ENCODE measurements at regions not wholly inside any gene's neighbourhood (a gene's known extent, or its start where the extent isn't known, plus 50 kb on each side); places are given as distances from the start of the nearest gene placed in this dataset.

- TF ChIP-seq CTCF (IDR thresholded peaks at IDR 0.05), result no peak
- TF ChIP-seq POLR2A (IDR thresholded peaks at IDR 0.05), result no peak
Observed at GRCh38 chr15:29900237-29901189, 78.2 kb upstream of the TJP1 start.
